ENCODE measurements at regions not wholly inside any gene's neighbourhood (a gene's known extent, or its start where the extent isn't known, plus 50 kb on each side); places are given as distances from the start of the nearest gene placed in this dataset.

DNA sequence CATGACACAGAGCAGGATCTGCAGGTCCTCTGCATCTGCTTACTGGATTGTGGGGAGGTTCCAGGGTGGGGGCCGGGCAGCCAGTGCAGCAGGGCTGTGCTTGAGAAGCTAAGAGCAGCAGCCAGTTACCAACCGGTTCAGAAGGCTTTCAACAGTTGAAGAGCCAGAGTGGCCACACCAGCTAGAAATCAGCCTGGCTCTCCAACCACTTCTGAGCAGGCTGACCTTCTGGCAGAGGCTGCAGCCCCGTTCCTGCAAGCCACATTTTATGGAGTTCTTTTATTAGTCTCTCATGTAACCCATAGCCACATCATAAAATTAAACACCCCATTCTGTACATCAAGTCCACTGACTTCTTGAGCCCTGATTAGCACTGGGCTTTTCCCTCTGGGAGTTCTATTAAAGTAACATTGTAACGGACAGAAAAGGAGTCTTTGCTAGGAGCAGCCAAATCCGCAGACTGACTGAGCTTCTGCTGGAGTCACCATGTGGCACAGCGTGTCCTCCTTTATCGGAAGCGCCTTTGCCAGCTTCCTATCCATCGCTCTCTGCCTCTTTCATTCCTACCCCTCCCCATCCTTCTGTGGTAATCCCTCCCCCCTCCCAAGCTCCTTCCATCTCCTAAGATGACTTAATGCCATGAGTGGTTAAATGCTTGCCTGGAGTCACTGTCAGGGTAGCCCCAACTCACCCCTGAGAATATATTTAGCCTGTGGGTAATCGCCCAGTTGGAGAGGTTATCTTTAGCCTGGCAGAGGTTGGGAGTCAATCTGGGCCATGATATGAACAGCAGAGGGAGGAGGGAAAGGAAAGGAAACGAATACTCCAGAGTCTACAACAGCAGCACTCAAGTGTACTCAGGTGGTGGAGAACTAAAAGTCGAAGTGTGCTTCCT is 138.5 kb upstream of the HES1 start:
- DNase-seq, result peak; percentile 70

- DNase-seq, result no peak
Measured at GRCh38 chr3:193998123-193998448, 137.9 kb upstream of the HES1 start.

GRCh38 chr3:193998628-193999195 is 137.2 kb upstream of the HES1 start:
- no peak for DNase-seq

DNA sequence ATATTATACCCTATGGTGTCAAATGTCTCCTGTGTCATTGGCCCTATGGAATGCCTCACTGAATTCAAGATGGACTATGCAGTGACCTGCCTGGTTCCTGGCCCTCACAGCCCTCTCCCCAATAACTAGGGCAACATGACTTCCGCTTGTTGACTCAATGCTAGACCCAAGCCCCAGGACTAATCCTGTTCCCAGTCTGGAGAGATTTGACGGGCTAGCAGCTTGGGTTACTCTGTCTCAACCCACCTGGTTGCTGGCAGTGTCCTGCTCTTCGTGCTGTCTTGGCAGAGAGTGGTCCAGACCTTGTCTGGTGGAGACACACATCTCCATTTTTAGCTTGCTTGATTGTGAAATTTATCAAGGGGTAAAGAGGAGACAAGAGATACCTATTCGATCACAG is 135.8 kb upstream of the HES1 start:
- no peak for DNase-seq

GRCh38 chr3:194000712-194001111 is 135.2 kb upstream of the HES1 start:
- no peak for DNase-seq

DNA sequence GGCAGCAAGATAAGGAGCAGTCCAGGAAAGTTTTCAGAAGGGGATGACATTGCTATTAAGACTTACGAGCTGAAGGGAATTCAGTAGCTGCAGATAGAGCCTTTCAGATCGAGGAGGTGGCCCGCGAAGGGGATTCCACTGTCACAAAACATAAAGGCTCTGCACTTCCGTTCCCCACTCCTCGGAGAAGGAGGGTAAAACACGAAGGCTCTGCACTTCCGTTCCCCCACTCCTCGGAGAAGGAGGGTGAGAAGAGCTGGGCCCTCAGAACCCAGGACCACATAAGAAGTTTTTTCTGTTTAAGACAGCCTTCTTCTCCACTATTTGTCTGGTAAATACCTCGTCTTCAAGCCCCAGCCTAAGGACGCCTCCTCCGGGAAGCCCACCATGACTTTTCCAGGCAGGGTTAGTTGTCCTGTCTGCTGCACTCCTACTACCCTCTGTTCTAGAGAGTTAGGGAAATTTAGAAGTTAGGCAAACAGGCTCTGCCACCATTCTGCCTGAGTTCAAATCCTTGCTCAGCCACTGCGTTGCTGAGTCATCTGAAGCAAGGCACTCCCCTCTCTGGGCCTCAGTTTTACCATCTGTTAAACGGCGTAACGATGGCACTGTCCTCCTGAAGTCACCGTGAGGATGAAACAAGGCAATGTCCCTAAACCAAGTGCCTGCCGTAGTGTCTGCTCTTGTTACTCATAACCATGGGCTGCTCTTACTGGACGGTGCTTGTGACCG is 134.1 kb upstream of the HES1 start:
- no peak for DNase-seq

DNA sequence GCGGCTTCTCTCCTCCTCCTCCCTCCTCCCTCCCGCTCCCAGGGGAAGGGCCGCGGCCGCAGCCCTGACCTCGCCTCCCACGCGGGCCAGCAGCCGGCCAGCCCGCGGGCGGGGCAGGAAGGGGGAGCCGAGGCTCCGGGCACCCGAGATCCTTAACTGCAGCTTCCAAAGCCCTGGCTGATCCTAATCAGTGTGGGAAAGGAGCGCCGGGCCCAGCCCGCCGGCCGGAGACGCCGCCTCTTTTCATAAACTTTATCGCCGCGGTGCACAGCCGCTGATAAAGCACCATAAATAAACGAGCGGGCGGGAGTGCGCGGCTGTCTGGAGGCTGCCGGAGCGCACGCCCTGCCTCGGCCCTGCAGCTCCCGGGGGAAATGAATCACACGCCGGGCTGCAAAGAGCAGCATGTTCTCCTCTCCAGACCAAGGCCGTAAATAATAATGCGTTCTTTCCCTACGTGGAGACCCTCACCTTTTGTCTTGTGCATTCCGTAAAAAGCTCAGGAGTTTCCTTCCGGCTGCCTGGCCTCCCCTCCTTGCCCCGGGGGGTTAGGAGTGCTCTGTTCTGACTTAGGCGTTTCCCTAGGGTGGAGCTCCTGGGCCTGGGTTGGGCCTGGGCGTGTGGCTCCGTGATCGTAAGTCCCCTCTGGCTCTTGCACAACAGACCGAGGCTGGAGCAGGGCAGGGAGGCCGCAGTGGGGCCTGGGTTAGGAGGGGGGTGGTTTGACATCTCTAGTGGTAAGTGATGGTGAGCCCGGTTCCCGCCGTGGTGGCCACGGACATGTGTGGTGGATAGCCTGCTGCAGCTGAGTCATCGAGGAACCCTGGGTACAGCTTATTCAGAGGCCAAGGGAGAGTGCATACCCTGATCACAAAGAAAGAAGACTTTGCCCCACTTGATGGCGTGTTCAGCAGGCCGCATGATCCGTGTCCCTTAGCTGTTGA is 132.6 kb upstream of the HES1 start:
- DNase-seq, result peak; percentile 80

DNA sequence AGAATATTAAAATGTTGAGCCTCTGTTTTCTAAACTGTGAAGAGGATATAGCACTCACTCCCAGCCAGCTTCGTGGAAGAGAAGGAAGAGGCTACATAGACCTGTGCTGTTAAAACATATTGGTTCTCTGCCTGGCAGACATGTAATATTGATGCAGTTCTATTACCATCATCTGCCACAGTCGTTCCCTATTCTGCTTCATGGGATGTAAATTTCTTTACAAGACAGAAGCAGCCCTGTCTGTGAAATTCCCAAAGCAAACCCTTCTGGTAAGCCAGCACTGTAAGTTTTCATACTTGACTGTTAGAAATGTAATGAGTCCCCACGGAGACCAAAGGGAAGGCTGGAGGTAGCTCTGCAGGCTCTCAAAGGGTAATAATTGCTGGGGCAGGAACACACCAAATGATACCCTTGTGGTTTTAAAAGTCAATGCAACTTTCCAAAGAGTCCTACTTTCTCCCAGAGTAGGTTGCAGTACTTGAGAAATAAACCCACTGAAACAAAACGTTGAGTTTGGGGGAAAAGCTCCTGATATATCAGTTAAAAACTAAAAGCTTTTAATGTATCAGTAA is 129.9 kb upstream of the HES1 start:
- DNase-seq, result no peak

- DNase-seq, result no peak
Measured at GRCh38 chr3:194007592-194008337, 128.2 kb upstream of the HES1 start.

DNA sequence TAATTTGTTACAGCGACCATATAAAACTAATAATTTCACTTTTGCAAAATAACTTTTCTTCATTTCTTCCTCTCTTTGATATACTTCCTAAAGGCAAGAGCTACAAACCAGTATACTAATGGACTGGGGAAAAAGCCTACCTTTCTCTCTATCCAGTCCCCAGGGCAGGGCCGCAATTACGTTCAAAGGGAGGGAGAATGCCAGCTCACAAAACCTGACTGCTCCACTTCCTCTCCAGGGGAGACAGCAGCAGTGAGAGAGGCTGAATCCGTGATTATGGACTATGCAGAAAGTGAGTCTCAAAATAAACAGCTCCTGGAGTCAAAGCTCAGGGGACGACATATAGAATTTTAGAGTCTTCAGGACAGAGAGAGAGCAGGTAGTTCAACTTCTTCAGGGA is 126.9 kb upstream of the HES1 start:
- DNase-seq, result no peak

DNA sequence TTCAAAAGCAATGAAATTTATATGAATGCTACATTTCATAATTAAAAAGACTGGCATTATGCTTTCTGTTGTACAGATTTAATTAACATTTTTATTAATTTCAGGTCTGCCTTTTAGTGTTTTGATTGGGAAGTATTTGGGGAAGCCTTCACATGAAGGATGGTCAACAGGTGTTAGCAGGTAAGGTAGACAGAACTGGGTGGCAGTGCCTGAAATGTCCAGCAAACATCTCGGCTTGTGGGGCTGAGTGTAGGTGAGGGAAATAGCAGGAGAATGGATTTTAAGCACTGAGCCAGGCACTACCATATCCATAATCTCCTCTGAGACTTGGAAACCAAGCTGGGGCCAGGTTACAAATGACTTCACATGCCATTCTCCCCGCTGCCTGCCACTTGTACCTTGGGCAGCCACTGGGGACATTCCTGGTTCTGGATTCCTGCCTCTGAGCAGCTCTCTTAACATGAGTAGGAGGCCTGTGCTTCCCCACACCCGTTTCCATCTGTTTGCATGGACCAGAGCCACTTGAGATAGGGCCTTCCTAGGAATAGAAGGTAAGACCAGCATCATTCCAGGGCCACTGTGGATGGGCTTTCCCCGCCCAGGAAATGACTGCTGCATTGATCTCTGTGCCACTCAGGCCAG is 125.9 kb upstream of the HES1 start:
- peak; percentile 51 for DNase-seq

- DNase-seq, result no peak
Measured at GRCh38 chr3:194011807-194012206, 124.1 kb upstream of the HES1 start.

GRCh38 chr3:194013928-194014327 is 122.0 kb upstream of the HES1 start:
- DNase-seq, result no peak

DNA sequence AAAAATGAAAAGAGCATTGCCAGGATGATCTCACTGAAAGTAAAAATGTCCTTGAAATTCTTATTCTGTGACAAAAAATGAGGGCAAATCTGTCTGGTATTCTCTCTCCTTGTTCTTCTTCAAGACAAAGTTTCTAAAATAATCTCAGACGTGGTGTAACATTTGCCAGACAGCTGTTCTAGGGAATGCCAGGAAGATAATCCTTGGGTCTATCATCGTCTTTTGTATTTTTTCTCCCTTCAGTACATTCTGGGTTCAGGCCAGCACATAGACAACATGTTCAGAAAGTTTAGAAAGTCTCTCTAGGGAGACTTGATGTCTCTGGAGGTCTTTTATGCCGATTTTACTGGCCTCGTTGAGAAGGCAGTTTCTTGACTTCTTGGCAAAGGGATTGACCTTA is 121.2 kb upstream of the HES1 start:
- DNase-seq, result no peak

DNA sequence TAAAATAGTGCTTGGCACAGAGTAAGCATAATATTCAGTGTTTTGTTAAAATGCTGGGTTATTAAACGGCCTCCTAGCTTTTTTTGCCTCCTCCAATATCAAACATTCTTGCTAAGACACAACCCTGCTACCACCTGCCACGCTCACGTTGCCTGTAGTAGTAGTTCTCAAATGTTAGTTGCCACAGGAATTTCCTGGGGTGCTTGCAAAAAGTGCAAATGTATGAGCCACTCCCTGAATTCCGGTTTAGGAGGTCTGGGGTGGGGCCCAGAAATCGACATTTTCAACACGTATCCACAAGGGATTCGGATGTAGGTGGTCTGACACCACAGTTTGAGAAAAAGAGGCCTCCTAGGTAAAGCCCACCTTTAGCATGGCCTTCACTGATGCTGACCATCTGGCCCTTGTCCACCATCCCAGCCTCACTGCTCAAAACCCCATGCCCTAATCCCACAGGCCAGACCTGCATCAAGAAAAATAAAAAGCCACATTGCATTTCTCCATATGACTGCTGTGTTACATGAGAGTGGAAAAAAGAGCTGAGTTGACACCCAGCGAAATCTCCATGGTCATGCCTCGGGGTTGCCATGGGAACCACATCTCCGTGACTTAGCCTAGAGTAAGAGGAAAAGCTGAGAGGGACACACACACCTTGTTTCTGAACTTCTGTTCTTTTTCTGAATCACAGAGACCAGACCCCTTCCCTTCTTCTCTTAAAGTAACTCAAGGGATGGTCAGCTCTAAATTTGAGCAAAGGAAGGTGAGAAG is 116.4 kb upstream of the HES1 start:
- peak; percentile 41 for DNase-seq

DNA sequence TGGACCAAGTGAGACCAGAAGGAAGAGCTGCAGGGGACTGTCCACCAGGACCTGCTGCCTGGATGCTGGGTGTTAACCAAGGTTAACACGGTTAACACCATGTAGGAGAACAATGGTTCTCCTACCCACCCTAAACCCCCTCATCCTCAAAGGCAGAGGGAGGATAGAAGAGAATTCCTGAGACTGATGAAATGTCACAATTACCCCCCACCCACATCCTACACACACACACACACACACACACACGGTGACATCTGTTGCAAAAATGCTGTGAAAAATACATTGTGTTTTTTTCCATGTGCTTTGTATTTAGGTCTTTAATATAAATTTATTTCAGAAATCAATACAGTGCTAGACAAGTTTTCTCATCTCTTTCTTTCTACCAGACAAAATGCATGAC is 113.9 kb upstream of the HES1 start:
- no peak for DNase-seq

- DNase-seq, result no peak
Measured at GRCh38 chr3:194022816-194023215, 113.1 kb upstream of the HES1 start.

DNA sequence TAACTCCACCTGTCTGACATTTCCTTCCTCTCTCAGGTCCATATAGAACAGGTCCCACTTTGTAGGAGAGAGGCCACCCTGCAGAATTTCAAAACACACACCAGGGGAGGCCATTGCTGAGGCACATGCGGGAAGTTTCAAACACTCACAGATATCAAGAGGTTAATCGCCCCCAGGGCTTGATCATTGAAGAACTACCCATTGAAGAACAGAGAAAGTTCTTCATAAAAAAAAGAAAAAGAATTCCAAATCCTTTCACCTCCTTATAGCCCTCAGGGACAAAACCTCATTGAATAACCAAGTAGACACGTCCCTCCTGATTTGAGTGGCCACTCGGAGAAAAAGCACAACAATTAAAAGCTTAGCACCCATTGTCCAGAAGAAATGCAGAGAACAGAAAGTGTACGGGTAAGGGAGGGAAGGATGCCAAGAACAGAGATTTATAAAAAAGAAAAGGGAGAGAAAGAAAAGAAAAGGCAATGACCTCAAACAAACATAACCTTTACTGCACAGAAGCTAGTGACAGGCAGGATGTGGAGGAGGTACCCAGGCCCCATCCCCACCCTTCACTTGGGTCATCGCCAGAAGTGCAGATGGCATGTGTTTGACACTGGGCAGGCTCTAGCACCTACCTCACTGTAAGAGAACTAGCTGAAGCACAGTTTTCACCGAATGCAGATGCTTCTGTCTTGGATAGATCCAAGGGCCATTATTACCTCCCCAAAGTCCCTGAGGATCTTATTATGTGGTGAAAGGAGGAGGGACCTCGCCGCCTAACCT is 112.3 kb upstream of the HES1 start:
- DNase-seq, result peak; percentile 52

DNA sequence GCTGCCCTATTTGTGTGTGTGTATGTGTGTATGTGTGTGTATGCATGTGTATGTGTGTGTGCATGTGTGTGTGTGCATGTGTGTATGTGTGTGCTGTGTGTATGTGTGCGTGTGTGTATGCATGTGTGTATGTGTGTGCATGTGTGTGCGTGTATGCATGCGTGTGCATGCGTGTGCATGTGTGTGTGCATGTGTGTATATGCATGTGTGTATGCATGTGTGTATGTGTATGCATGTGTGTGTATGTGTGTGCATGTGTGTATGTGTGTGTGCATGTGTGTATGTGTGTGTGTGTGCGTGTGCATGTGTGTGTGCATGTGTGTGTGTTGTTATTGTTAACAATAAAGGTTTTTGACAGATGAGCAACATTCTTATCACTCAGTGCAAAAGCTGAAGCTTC is 110.8 kb upstream of the HES1 start:
- DNase-seq, result no peak

- DNase-seq, result no peak
Measured at GRCh38 chr3:194025951-194026350, 110.0 kb upstream of the HES1 start.

Data from DMS53 (cell line).